Urinary bladder (tissue), 3 donors: ENCODE measurements at regions not wholly inside any gene's neighbourhood (a gene's known extent, or its start where the extent isn't known, plus 50 kb on each side); places are given as distances from the start of the nearest gene placed in this dataset.

Source experiments
- DNase-seq: peaks from one replicate; pipeline ENCODE4 v3.0.0-alpha.2; 2015; ENCODE audit errors: extremely low spot score
- H3K27ac ChIP-seq: one replicate; pipeline ENCODE4 v1.5.1; 2013; ENCODE audit warnings: low read depth, mild to moderate bottlenecking, moderate library complexity
- H3K36me3 ChIP-seq: one replicate; pipeline ENCODE4 v1.6.1; 2013; ENCODE audit warnings: mild to moderate bottlenecking, moderate library complexity; ENCODE audit not compliant: insufficient read depth
- H3K4me1 ChIP-seq: one replicate; pipeline ENCODE4 v1.6.1; 2013; ENCODE audit warnings: mild to moderate bottlenecking, moderate library complexity; ENCODE audit not compliant: insufficient read depth
- H3K4me3 ChIP-seq: one replicate; pipeline ENCODE4 v1.5.1; 2013; ENCODE audit warnings: low read depth, low read length
- WGBS: extraction: QIAGEN DNeasy Blood & Tissue Kit; methylation state at CpG from one replicate; pipeline ENCODE4 v1.1.7; 2013; 5-methylcytosine and 5-hydroxymethylcytosine counted together
- donor health status: healthy with polysubstance abuse.
- donor health status: healthy.

GRCh38 chr21:27606422-27606821 is 639.5 kb upstream of the ADAMTS5 start:
- DNase-seq = no peak
- Histone ChIP-seq H3K4me1 (no peaks in the 10 kb centered on the region), H3K27ac (no peak overlapping the region), H3K36me3 (no peaks in the 10 kb centered on the region), H3K4me3 (no peak overlapping the region)
- 93% methylated on average over 9 of the region's 9 CpGs for WGBS

- H3K36me3 ChIP-seq = no peaks in the 10 kb centered on the region
- no peak overlapping the region for H3K4me3 ChIP-seq
- no peak overlapping the region for H3K27ac ChIP-seq
- no peaks in the 10 kb centered on the region for H3K4me1 ChIP-seq
- DNase-seq = no peak
Measured at GRCh38 chr21:27596196-27596595, 629.3 kb upstream of the ADAMTS5 start.

GRCh38 chr21:27595716-27596115 is 628.8 kb upstream of the ADAMTS5 start:
- Histone ChIP-seq H3K36me3 (no peaks in the 10 kb centered on the region), H3K27ac (no peak overlapping the region), H3K4me1 (no peaks in the 10 kb centered on the region), H3K4me3 (no peak overlapping the region)
- WGBS = 96% methylated on average over 1 of the region's 1 CpG
- no peak for DNase-seq

- Histone ChIP-seq H3K4me1 (no peaks in the 10 kb centered on the region), H3K36me3 (no peaks in the 10 kb centered on the region), H3K4me3 (no peak overlapping the region), H3K27ac (no peak overlapping the region)
- no peak for DNase-seq
- 88% methylated on average over 6 of the region's 6 CpGs for WGBS
Measured at GRCh38 chr21:27590271-27590670, 623.4 kb upstream of the ADAMTS5 start.

- no peak overlapping the region for H3K27ac ChIP-seq
- 86% methylated on average over 3 of the region's 3 CpGs for WGBS
- no peak for DNase-seq
- no peaks in the 10 kb centered on the region for H3K36me3 ChIP-seq
- no peaks in the 10 kb centered on the region for H3K4me1 ChIP-seq
- no peak overlapping the region for H3K4me3 ChIP-seq
Measured at GRCh38 chr21:27589781-27590180, 622.9 kb upstream of the ADAMTS5 start.

- H3K4me3 ChIP-seq = no peak overlapping the region
- WGBS = 94% methylated on average over 10 of the region's 10 CpGs
Measured at GRCh38 chr21:27586986-27587385, 620.1 kb upstream of the ADAMTS5 start.

GRCh38 chr21:27586326-27586725 is 619.4 kb upstream of the ADAMTS5 start:
- DNase-seq = no peak
- WGBS = 79% methylated on average over 3 of the region's 3 CpGs
- Histone ChIP-seq H3K4me1 (no peaks in the 10 kb centered on the region), H3K36me3 (no peaks in the 10 kb centered on the region), H3K4me3 (no peak overlapping the region), H3K27ac (no peak overlapping the region)

More at GRCh38 chr21:27586986-27587385, 620.1 kb upstream of the ADAMTS5 start:
- no peak for DNase-seq
- H3K36me3 ChIP-seq = no peaks in the 10 kb centered on the region
- no peaks in the 10 kb centered on the region for H3K4me1 ChIP-seq
- no peak overlapping the region for H3K27ac ChIP-seq

GRCh38 chr21:27584256-27584655 is 617.4 kb upstream of the ADAMTS5 start:
- DNase-seq = no peak
- H3K4me1 ChIP-seq = no peaks in the 10 kb centered on the region
- H3K27ac ChIP-seq = no peak overlapping the region
- 80% methylated on average over 1 of the region's 1 CpG for WGBS
- H3K36me3 ChIP-seq = no peaks in the 10 kb centered on the region
- H3K4me3 ChIP-seq = no peak overlapping the region

GRCh38 chr21:27582948-27583430 is 616.1 kb upstream of the ADAMTS5 start:
- no peak overlapping the region for H3K27ac ChIP-seq
- WGBS = 65% methylated on average over 3 of the region's 3 CpGs
- no peaks in the 10 kb centered on the region for H3K4me1 ChIP-seq
- no peak for DNase-seq
- no peak overlapping the region for H3K4me3 ChIP-seq
- H3K36me3 ChIP-seq = no peaks in the 10 kb centered on the region

GRCh38 chr21:27582246-27582947 is 615.5 kb upstream of the ADAMTS5 start:
- WGBS = 95% methylated on average over 2 of the region's 2 CpGs

GRCh38 chr21:27581168-27581567 is 614.3 kb upstream of the ADAMTS5 start:
- Histone ChIP-seq H3K36me3 (no peaks in the 10 kb centered on the region), H3K4me1 (no peaks in the 10 kb centered on the region), H3K27ac (no peak overlapping the region), H3K4me3 (no peak overlapping the region)
- DNase-seq = no peak
- WGBS = 97% methylated on average over 4 of the region's 4 CpGs

More at GRCh38 chr21:27582246-27582947, 615.5 kb upstream of the ADAMTS5 start:
- Histone ChIP-seq H3K27ac (no peak overlapping the region), H3K4me1 (no peaks in the 10 kb centered on the region), H3K36me3 (no peaks in the 10 kb centered on the region), H3K4me3 (no peak overlapping the region)
- no peak for DNase-seq

GRCh38 chr21:27580276-27580675 is 613.4 kb upstream of the ADAMTS5 start:
- no peak for DNase-seq
- Histone ChIP-seq H3K36me3 (no peaks in the 10 kb centered on the region), H3K4me3 (no peak overlapping the region), H3K27ac (no peak overlapping the region), H3K4me1 (no peaks in the 10 kb centered on the region)
- WGBS = 93% methylated on average over 1 of the region's 1 CpG

GRCh38 chr21:27578741-27579265 is 611.9 kb upstream of the ADAMTS5 start:
- H3K4me3 ChIP-seq = no peak overlapping the region
- WGBS = 97% methylated on average over 6 of the region's 6 CpGs
- DNase-seq = no peak
- H3K36me3 ChIP-seq = no peaks in the 10 kb centered on the region
- no peaks in the 10 kb centered on the region for H3K4me1 ChIP-seq
- H3K27ac ChIP-seq = no peak overlapping the region

- 89% methylated on average over 2 of the region's 2 CpGs for WGBS
- no peak for DNase-seq
- Histone ChIP-seq H3K36me3 (no peaks in the 10 kb centered on the region), H3K4me3 (no peak overlapping the region), H3K27ac (no peak overlapping the region), H3K4me1 (no peaks in the 10 kb centered on the region)
Measured at GRCh38 chr21:27572696-27573095, 605.8 kb upstream of the ADAMTS5 start.
